ENCODE measurements at regions not wholly inside any gene's neighbourhood (a gene's known extent, or its start where the extent isn't known, plus 50 kb on each side); places are given as distances from the start of the nearest gene placed in this dataset.
A peak's percentile ranks its signal among the peaks of the same experiment; 100 is the strongest.

DNA sequence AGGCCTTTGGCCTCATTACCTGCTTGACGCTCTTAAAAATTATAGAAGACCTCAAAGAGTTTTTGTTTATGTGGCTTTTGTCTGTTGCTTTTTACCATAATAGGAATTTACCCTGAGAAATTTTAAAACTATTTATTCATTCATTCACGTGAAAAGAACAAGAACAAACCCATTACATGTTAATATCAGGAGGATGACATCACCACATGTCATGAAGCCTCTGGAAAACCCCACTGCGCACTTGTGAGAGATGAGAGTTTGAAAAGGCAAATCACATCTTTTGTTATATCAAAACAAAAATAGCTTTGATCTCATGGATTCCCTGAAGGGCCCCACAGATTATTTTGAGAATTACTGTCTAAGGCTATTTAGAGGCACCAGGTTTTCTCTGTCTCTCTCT is 61.3 kb upstream of the EYA2 start:
- H3K23ac ChIP-seq (ENCODE audit: low read length): no peak overlapping the region
- H4K8ac ChIP-seq (ENCODE audit: low read depth, low read length): no peak overlapping the region
- H3K79me1 ChIP-seq (ENCODE audit: low read length): peaks cover 2% of the 10 kb centered on the region
- H2BK12ac ChIP-seq (ENCODE audit: low read length): no peak overlapping the region
- peaks cover 1% of the 10 kb centered on the region for H3K79me2 ChIP-seq (ENCODE audit: control insufficient read depth, insufficient read depth, low read length, poor library complexity)
- H3K27me3 ChIP-seq (ENCODE audit: insufficient read depth, low read length): no peaks in the 10 kb centered on the region
- WGBS (ENCODE audit: extremely low coverage, insufficient coverage, insufficient read length): no CpG with 5 or more reads among the region's 3 CpGs
- no peak overlapping the region for H4K91ac ChIP-seq (ENCODE audit: low read depth, low read length)
- H3K36me3 ChIP-seq (ENCODE audit: control insufficient read depth in 1 of 2, insufficient read depth in 2 of 2, low read length in 2 of 2): no peaks in the 10 kb centered on the region
- no peak overlapping the region for H3K18ac ChIP-seq (ENCODE audit: low read length)
- H3K4me3 ChIP-seq (ENCODE audit: low read depth, low read length): no peak overlapping the region
- H2BK5ac ChIP-seq (ENCODE audit: low read depth, low read length, poor library complexity): no peak overlapping the region
- H2AFZ ChIP-seq (ENCODE audit: insufficient read depth, low read length, poor library complexity): no peak overlapping the region
- H3K14ac ChIP-seq (ENCODE audit: low read length): no peak overlapping the region
- no peak overlapping the region for H4K12ac ChIP-seq (ENCODE audit: low read depth, low read length)
- DNase-seq: no peak
- H3K4ac ChIP-seq (ENCODE audit: low read depth, low read length): no peak overlapping the region
- no peak overlapping the region for H3K4me2 ChIP-seq (ENCODE audit: low read length)
- no peaks in the 10 kb centered on the region for H3K9me3 ChIP-seq (ENCODE audit: insufficient read depth, low read depth, low read length)
- peaks cover 0 to 1% of the 10 kb centered on the region in 2 experiments for H3K4me1 ChIP-seq (ENCODE audit: control insufficient read depth in 1 of 2, insufficient read depth in 2 of 2, low read length in 2 of 2)
- H2AK5ac ChIP-seq (ENCODE audit: low read length): no peak overlapping the region
- no peak overlapping the region for H3K9ac ChIP-seq (ENCODE audit: low read length)
- no peak overlapping the region for H3K27ac ChIP-seq (ENCODE audit: low read depth, low read length)
- H2BK120ac ChIP-seq (ENCODE audit: insufficient read depth, low read length, poor library complexity): no peak overlapping the region

DNA sequence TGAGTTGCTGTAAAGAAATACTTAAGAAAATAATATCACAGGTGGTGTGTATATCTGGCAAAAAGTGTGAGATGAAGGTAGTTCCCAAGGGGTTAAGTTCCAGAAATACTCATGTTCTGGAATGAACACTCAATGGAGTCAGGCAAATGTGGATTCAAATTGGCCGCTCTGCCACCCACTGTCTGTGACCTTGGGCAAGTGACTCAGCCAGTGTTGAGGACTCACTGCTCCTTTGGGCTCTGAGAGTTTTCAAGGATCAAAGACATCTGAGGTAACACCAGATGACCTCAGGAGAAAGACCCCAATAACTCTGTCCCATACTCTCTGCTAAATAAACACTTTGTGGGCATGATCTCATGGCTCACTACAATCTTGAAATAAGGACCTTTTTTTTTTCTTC is 59.2 kb upstream of the EYA2 start:
- Histone ChIP-seq H4K8ac (ENCODE audit: low read depth, low read length) (no peak overlapping the region), H2AK5ac (ENCODE audit: low read length) (no peak overlapping the region), H3K18ac (ENCODE audit: low read length) (no peak overlapping the region), H3K23ac (ENCODE audit: low read length) (no peak overlapping the region), H3K4me2 (ENCODE audit: low read length) (no peak overlapping the region), H3K14ac (ENCODE audit: low read length) (no peak overlapping the region), H3K27me3 (ENCODE audit: insufficient read depth, low read length) (no peaks in the 10 kb centered on the region), H4K91ac (ENCODE audit: low read depth, low read length) (no peak overlapping the region), H3K4me3 (ENCODE audit: low read depth, low read length) (no peak overlapping the region), H2BK12ac (ENCODE audit: low read length) (no peak overlapping the region), H2BK120ac (ENCODE audit: insufficient read depth, low read length, poor library complexity) (no peak overlapping the region), H3K4ac (ENCODE audit: low read depth, low read length) (no peak overlapping the region), H3K36me3 (ENCODE audit: control insufficient read depth in 1 of 2, insufficient read depth in 2 of 2, low read length in 2 of 2) (no peaks in the 10 kb centered on the region), H4K12ac (ENCODE audit: low read depth, low read length) (no peak overlapping the region), H3K9me3 (ENCODE audit: insufficient read depth, low read depth, low read length) (no peaks in the 10 kb centered on the region), H3K79me2 (ENCODE audit: control insufficient read depth, insufficient read depth, low read length, poor library complexity) (peaks cover 1% of the 10 kb centered on the region), H3K27ac (ENCODE audit: low read depth, low read length) (no peak overlapping the region), H2AFZ (ENCODE audit: insufficient read depth, low read length, poor library complexity) (no peak overlapping the region), H3K4me1 (ENCODE audit: control insufficient read depth in 1 of 2, insufficient read depth in 2 of 2, low read length in 2 of 2) (peaks cover 0 to 1% of the 10 kb centered on the region in 2 experiments), H3K9ac (ENCODE audit: low read length) (no peak overlapping the region), H2BK5ac (ENCODE audit: low read depth, low read length, poor library complexity) (no peak overlapping the region), H3K79me1 (ENCODE audit: low read length) (peaks cover 2% of the 10 kb centered on the region)
- WGBS (ENCODE audit: extremely low coverage, insufficient coverage, insufficient read length): no CpG with 5 or more reads among the region's 1 CpG
- no peak for DNase-seq

DNA sequence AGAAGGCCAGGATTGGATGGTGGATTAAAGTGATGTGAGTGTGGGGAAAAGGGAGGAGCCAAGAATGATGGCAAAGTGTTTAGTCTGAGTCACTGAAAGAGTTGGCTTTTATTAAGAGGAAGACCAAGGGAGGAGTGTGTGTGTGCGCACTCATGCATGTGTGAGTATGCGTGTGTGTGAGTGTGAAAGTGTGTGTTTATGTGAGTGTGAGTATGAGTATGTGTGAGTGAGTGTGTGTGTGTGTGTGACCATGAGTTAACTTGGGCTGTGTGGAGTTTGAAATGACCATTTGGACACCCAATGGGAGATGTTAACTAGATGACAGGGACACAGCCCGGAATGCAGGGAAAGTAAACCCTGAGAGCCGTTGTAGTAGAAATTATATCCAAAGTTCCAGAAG is 57.6 kb upstream of the EYA2 start:
- Histone ChIP-seq H3K36me3 (ENCODE audit: control insufficient read depth in 1 of 2, insufficient read depth in 2 of 2, low read length in 2 of 2) (no peaks in the 10 kb centered on the region), H3K14ac (ENCODE audit: low read length) (no peak overlapping the region), H4K91ac (ENCODE audit: low read depth, low read length) (no peak overlapping the region), H2BK5ac (ENCODE audit: low read depth, low read length, poor library complexity) (no peak overlapping the region), H3K4me1 (ENCODE audit: control insufficient read depth in 1 of 2, insufficient read depth in 2 of 2, low read length in 2 of 2) (peaks cover 0 to 1% of the 10 kb centered on the region in 2 experiments), H3K79me1 (ENCODE audit: low read length) (peaks cover 2% of the 10 kb centered on the region), H3K18ac (ENCODE audit: low read length) (no peak overlapping the region), H2BK120ac (ENCODE audit: insufficient read depth, low read length, poor library complexity) (no peak overlapping the region), H4K12ac (ENCODE audit: low read depth, low read length) (no peak overlapping the region), H2AK5ac (ENCODE audit: low read length) (no peak overlapping the region), H3K4me3 (ENCODE audit: low read depth, low read length) (no peak overlapping the region), H3K9ac (ENCODE audit: low read length) (no peak overlapping the region), H3K27ac (ENCODE audit: low read depth, low read length) (no peak overlapping the region), H4K8ac (ENCODE audit: low read depth, low read length) (no peak overlapping the region), H3K79me2 (ENCODE audit: control insufficient read depth, insufficient read depth, low read length, poor library complexity) (peaks cover 1% of the 10 kb centered on the region), H3K4me2 (ENCODE audit: low read length) (no peak overlapping the region), H2BK12ac (ENCODE audit: low read length) (no peak overlapping the region), H3K27me3 (ENCODE audit: insufficient read depth, low read length) (no peaks in the 10 kb centered on the region), H2AFZ (ENCODE audit: insufficient read depth, low read length, poor library complexity) (no peak overlapping the region), H3K9me3 (ENCODE audit: insufficient read depth, low read depth, low read length) (no peaks in the 10 kb centered on the region), H3K4ac (ENCODE audit: low read depth, low read length) (no peak overlapping the region), H3K23ac (ENCODE audit: low read length) (no peak overlapping the region)
- no CpG with 5 or more reads among the region's 4 CpGs for WGBS (ENCODE audit: extremely low coverage, insufficient coverage, insufficient read length)
- no peak for DNase-seq

DNA sequence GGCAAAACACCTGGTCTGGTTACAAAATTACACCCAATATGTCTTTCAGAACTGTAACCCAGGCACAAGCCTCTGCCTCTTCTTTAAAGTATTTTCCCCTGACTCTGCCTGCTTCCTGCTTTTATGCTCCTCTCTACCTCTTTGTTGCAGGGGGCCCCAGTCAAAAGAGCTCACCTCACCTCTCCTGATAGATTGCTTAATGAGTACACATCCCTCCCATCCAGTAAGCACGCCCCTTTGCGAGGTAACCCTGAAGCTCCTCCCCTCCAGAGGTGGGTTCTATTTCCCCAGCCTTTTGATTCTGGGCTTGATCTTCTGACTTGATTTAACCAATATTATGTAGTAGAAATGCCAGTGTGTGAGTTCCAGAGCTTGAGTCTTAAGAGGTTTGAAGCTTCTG is 56.6 kb upstream of the EYA2 start:
- no peaks in the 10 kb centered on the region for H3K27me3 ChIP-seq (ENCODE audit: insufficient read depth, low read length)
- no peak overlapping the region for H3K4ac ChIP-seq (ENCODE audit: low read depth, low read length)
- DNase-seq: no peak
- H2BK120ac ChIP-seq (ENCODE audit: insufficient read depth, low read length, poor library complexity): no peak overlapping the region
- H4K8ac ChIP-seq (ENCODE audit: low read depth, low read length): no peak overlapping the region
- no peak overlapping the region for H3K23ac ChIP-seq (ENCODE audit: low read length)
- H3K36me3 ChIP-seq (ENCODE audit: control insufficient read depth in 1 of 2, insufficient read depth in 2 of 2, low read length in 2 of 2): no peaks in the 10 kb centered on the region
- peaks cover 2% of the 10 kb centered on the region for H3K79me1 ChIP-seq (ENCODE audit: low read length)
- H4K91ac ChIP-seq (ENCODE audit: low read depth, low read length): no peak overlapping the region
- no peak overlapping the region for H3K27ac ChIP-seq (ENCODE audit: low read depth, low read length)
- H3K4me3 ChIP-seq (ENCODE audit: low read depth, low read length): no peak overlapping the region
- H2BK12ac ChIP-seq (ENCODE audit: low read length): peak overlapping the region; percentile 68
- H4K12ac ChIP-seq (ENCODE audit: low read depth, low read length): no peak overlapping the region
- no peak overlapping the region for H2AFZ ChIP-seq (ENCODE audit: insufficient read depth, low read length, poor library complexity)
- H2BK5ac ChIP-seq (ENCODE audit: low read depth, low read length, poor library complexity): no peak overlapping the region
- no peaks in the 10 kb centered on the region for H3K9me3 ChIP-seq (ENCODE audit: insufficient read depth, low read depth, low read length)
- no peak overlapping the region for H3K18ac ChIP-seq (ENCODE audit: low read length)
- H3K9ac ChIP-seq (ENCODE audit: low read length): no peak overlapping the region
- H3K79me2 ChIP-seq (ENCODE audit: control insufficient read depth, insufficient read depth, low read length, poor library complexity): no peaks in the 10 kb centered on the region
- no peak overlapping the region for H3K14ac ChIP-seq (ENCODE audit: low read length)
- H2AK5ac ChIP-seq (ENCODE audit: low read length): no peak overlapping the region
- WGBS (ENCODE audit: extremely low coverage, insufficient coverage, insufficient read length): no CpG with 5 or more reads among the region's 2 CpGs
- H3K4me1 ChIP-seq (ENCODE audit: control insufficient read depth in 1 of 2, insufficient read depth in 2 of 2, low read length in 2 of 2): peaks cover 0 to 1% of the 10 kb centered on the region in 2 experiments
- H3K4me2 ChIP-seq (ENCODE audit: low read length): no peak overlapping the region

Measured in trophoblast cell (in vitro differentiated cells and primary cell).